Mesendoderm (in vitro differentiated cells): ENCODE measurements at regions not wholly inside any gene's neighbourhood (a gene's known extent, or its start where the extent isn't known, plus 50 kb on each side); places are given as distances from the start of the nearest gene placed in this dataset.
A peak's percentile ranks its signal among the peaks of the same experiment; 100 is the strongest.

ENCODE experiments used
- DNase-seq: peaks from one replicate; pipeline ENCODE4 v3.0.0; 2013
- H2AK5ac ChIP-seq: 2 replicates; pipeline ENCODE4 v1.6.1; 2013; ENCODE audit warnings: low read length, inconsistent platforms
- H2BK120ac ChIP-seq: 2 replicates; pipeline ENCODE4 v1.6.1; 2013; ENCODE audit warnings: low read depth, mild to moderate bottlenecking, low read length, moderate library complexity, mixed read lengths
- H2BK15ac ChIP-seq: replicated peaks from 2 replicates; pipeline ENCODE4 v1.6.1; 2013; ENCODE audit warnings: low read depth, mild to moderate bottlenecking, moderate library complexity
- H2BK5ac ChIP-seq: 2 replicates; pipeline ENCODE4 v1.6.1; 2013; ENCODE audit warnings: low read length, inconsistent platforms
- H3K18ac ChIP-seq: 2 replicates; pipeline ENCODE4 v1.6.1; 2013; ENCODE audit warnings: mild to moderate bottlenecking, low read length, mixed read lengths
- H3K23ac ChIP-seq: one replicate; pipeline ENCODE4 v1.6.1; 2013; ENCODE audit warnings: low read length
- H3K27ac ChIP-seq: 2 replicates; pipeline ENCODE4 v1.5.1; 2013; ENCODE audit warnings: low read depth, mild to moderate bottlenecking, inconsistent platforms, low read length, moderate library complexity
- H3K27me3 ChIP-seq: 2 replicates; pipeline ENCODE4 v1.6.1; 2013; ENCODE audit warnings: low read length, control low read depth, mild to moderate bottlenecking, inconsistent platforms; ENCODE audit not compliant: insufficient read depth, poor library complexity
- H3K36me3 ChIP-seq: 2 replicates; pipeline ENCODE4 v1.6.1; 2013; ENCODE audit warnings: low read length, inconsistent platforms; ENCODE audit not compliant: control insufficient read depth, insufficient read depth
- H3K4ac ChIP-seq: one replicate; pipeline ENCODE4 v1.6.1; 2013; ENCODE audit warnings: low read depth, mild to moderate bottlenecking, low read length, moderate library complexity
- H3K4me1 ChIP-seq: 2 replicates; pipeline ENCODE4 v1.6.1; 2013; ENCODE audit warnings: low read depth, low read length, inconsistent platforms; ENCODE audit not compliant: control insufficient read depth
- H3K4me2 ChIP-seq: 2 replicates; pipeline ENCODE4 v1.6.1; 2013; ENCODE audit warnings: low read length
- H3K4me3 ChIP-seq: 2 replicates; pipeline ENCODE4 v1.5.1; 2013; ENCODE audit warnings: mild to moderate bottlenecking, low read length
- H3K56ac ChIP-seq: one replicate; pipeline ENCODE4 v1.6.1; 2013; ENCODE audit warnings: low read length
- H3K79me1 ChIP-seq: 2 replicates; pipeline ENCODE4 v1.6.1; 2013; ENCODE audit warnings: low read length, inconsistent platforms
- H3K79me2 ChIP-seq: 2 replicates; pipeline ENCODE4 v1.6.1; 2013; ENCODE audit warnings: mild to moderate bottlenecking, low read length; ENCODE audit not compliant: control insufficient read depth, insufficient read depth
- H3K9ac ChIP-seq: 2 replicates; pipeline ENCODE4 v1.6.1; 2013; ENCODE audit warnings: low read length, inconsistent platforms
- H4K5ac ChIP-seq: one replicate; pipeline ENCODE4 v1.6.1; 2013; ENCODE audit warnings: low read length
- H4K8ac ChIP-seq: one replicate; pipeline ENCODE4 v1.6.1; 2013; ENCODE audit warnings: low read depth, mild to moderate bottlenecking, control low read depth, low read length, moderate library complexity
- WGBS: extraction: QIAGEN DNeasy Blood & Tissue Kit; methylation state at CpG from one replicate; pipeline ENCODE4 v1.1.7; 2013; ENCODE audit warnings: low lambda C conversion rate, missing lambda C conversion rate; ENCODE audit not compliant: insufficient coverage; ENCODE audit errors: extremely low coverage; 5-methylcytosine and 5-hydroxymethylcytosine counted together

DNA sequence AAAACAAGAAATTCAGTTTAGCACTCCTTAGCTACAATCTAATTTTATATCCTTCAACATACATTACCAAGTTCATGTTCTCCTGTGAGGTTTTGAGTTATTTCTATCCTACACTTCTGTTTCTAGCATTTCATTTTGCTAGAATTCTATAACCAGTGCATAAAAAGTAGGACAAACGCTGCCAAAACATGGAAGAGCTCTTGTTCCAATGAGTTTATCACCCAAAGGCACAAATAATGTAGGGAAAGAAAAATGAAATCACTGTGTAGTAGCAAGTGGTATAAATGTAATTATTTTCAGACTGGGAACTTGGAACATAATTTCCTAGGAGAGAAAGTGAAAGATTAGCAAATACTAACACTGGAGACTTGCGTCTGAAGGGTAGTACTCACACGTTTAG lies 413.3 kb upstream of the NRSN1 start:
- Histone ChIP-seq H3K27ac (no peak overlapping the region), H2BK120ac (no peak overlapping the region), H2BK5ac (no peak overlapping the region), H4K5ac (no peak overlapping the region), H3K18ac (no peak overlapping the region), H3K4me3 (no peak overlapping the region), H3K36me3 (no peaks in the 10 kb centered on the region), H3K4me1 (no peaks in the 10 kb centered on the region), H3K9ac (no peak overlapping the region), H3K79me1 (no peaks in the 10 kb centered on the region), H2BK15ac (no peak overlapping the region), H2AK5ac (no peak overlapping the region), H3K27me3 (no peaks in the 10 kb centered on the region), H3K23ac (no peak overlapping the region), H3K4ac (no peak overlapping the region), H3K79me2 (no peaks in the 10 kb centered on the region), H3K56ac (no peak overlapping the region), H3K4me2 (no peak overlapping the region), H4K8ac (no peak overlapping the region)
- DNase-seq = no peak
- no CpG with 5 or more reads among the region's 3 CpGs for WGBS

DNA sequence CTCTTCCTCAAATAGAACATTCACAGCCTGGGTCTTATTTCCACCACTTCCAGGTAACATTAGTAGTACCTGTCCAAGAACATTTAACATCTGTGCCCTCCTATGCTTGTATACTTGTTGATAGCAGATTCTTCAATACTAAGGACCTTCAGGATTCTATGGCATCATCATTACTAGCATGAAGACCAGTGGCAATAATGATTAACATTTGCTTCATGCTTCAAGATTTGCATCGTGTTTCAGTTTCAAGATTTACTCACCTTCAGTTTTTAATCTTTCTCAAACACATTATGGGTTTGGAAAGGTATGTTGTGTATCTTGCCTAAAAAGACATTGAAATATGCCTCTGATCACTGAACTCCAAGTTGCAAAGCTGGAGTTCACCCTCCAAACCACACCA lies 412.8 kb upstream of the NRSN1 start:
- WGBS = no CpG with 5 or more reads among the region's 1 CpG
- no peak overlapping the region for H3K4me3 ChIP-seq
- no peak overlapping the region for H3K4me2 ChIP-seq
- no peaks in the 10 kb centered on the region for H3K79me2 ChIP-seq
- no peak overlapping the region for H4K5ac ChIP-seq
- no peak overlapping the region for H3K23ac ChIP-seq
- no peak overlapping the region for H3K4ac ChIP-seq
- no peak overlapping the region for H3K18ac ChIP-seq
- H3K4me1 ChIP-seq = no peaks in the 10 kb centered on the region
- H3K36me3 ChIP-seq = no peaks in the 10 kb centered on the region
- no peak overlapping the region for H2BK120ac ChIP-seq
- DNase-seq = no peak
- no peak overlapping the region for H3K56ac ChIP-seq
- H2BK15ac ChIP-seq = no peak overlapping the region
- no peak overlapping the region for H2AK5ac ChIP-seq
- H3K9ac ChIP-seq = no peak overlapping the region
- H4K8ac ChIP-seq = no peak overlapping the region
- no peaks in the 10 kb centered on the region for H3K27me3 ChIP-seq
- no peak overlapping the region for H3K27ac ChIP-seq
- H2BK5ac ChIP-seq = no peak overlapping the region
- H3K79me1 ChIP-seq = no peaks in the 10 kb centered on the region

GRCh38 chr6:23728707-23729106 lies 397.3 kb upstream of the NRSN1 start:
- H2BK15ac ChIP-seq = no peak overlapping the region
- H3K79me2 ChIP-seq = no peaks in the 10 kb centered on the region

DNA sequence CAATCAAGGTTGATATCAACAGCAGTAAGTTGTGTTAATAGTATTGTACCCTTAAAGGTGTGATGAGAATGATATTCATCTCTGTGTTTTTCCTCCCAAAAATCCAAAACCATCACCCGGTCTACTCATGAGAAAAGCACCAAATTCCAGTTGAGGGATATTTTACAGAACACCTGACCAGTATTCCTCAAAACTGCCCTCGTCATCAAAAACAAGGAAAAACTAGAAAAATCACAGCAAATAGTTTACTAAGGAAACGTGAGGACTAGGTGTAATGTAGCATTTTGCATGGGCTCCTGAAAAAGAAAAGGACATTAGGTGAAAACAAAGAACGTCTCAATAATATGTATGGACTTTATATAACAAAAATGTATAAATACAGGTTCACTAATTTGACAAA lies 394.4 kb upstream of the NRSN1 start:
- Histone ChIP-seq H2BK5ac (no peak overlapping the region), H3K4me1 (no peaks in the 10 kb centered on the region), H3K18ac (no peak overlapping the region), H2BK120ac (no peak overlapping the region), H3K9ac (no peak overlapping the region), H3K27ac (no peak overlapping the region), H3K4me3 (no peak overlapping the region), H2AK5ac (no peak overlapping the region), H2BK15ac (no peak overlapping the region), H4K8ac (no peak overlapping the region), H3K79me2 (no peaks in the 10 kb centered on the region), H3K4ac (no peak overlapping the region), H3K23ac (no peak overlapping the region), H3K27me3 (no peaks in the 10 kb centered on the region), H3K79me1 (no peaks in the 10 kb centered on the region), H3K4me2 (no peak overlapping the region), H3K56ac (no peak overlapping the region), H4K5ac (no peak overlapping the region), H3K36me3 (no peaks in the 10 kb centered on the region)
- no CpG with 5 or more reads among the region's 4 CpGs for WGBS
- DNase-seq = no peak

More at GRCh38 chr6:23728707-23729106, 397.3 kb upstream of the NRSN1 start:
- no CpG with 5 or more reads among the region's 2 CpGs for WGBS
- Histone ChIP-seq H3K27me3 (no peaks in the 10 kb centered on the region), H3K4me3 (no peak overlapping the region), H3K4me2 (no peak overlapping the region), H3K4me1 (no peaks in the 10 kb centered on the region), H3K18ac (no peak overlapping the region), H3K9ac (no peak overlapping the region), H4K5ac (no peak overlapping the region), H2BK120ac (no peak overlapping the region), H2AK5ac (no peak overlapping the region), H3K79me1 (no peaks in the 10 kb centered on the region), H3K56ac (no peak overlapping the region), H3K23ac (no peak overlapping the region), H4K8ac (no peak overlapping the region), H3K4ac (no peak overlapping the region), H3K27ac (no peak overlapping the region), H3K36me3 (no peaks in the 10 kb centered on the region), H2BK5ac (no peak overlapping the region)
- peak; percentile 68 for DNase-seq

DNA sequence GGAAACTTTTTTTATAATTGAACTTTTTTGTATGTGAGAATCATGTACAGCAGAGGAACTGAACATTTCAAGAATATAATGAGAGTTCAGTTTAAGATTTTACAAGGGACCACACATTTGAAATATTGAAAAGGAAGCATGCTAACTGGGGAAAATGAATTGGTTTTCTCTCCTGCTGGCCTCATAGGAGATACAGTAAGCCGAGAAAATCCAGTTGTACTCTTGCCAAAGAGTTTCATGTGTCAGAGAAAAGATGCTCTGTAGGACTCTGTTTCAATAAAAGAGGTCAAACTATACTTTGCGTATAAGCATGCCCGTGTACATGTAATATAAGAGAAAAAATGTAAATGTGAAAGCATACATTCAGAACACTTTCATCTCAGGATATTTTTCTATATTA lies 393.5 kb upstream of the NRSN1 start:
- Histone ChIP-seq H3K4me3 (no peak overlapping the region), H2BK5ac (no peak overlapping the region), H3K79me2 (no peaks in the 10 kb centered on the region), H2BK15ac (no peak overlapping the region), H3K4ac (no peak overlapping the region), H2AK5ac (no peak overlapping the region), H3K4me1 (no peaks in the 10 kb centered on the region), H3K27me3 (no peaks in the 10 kb centered on the region), H3K4me2 (no peak overlapping the region), H3K79me1 (no peaks in the 10 kb centered on the region), H2BK120ac (no peak overlapping the region), H4K8ac (no peak overlapping the region), H3K36me3 (no peaks in the 10 kb centered on the region), H3K18ac (no peak overlapping the region), H3K56ac (no peak overlapping the region), H3K27ac (no peak overlapping the region), H4K5ac (no peak overlapping the region), H3K23ac (no peak overlapping the region), H3K9ac (no peak overlapping the region)
- no CpG with 5 or more reads among the region's 3 CpGs for WGBS
- DNase-seq = no peak

DNA sequence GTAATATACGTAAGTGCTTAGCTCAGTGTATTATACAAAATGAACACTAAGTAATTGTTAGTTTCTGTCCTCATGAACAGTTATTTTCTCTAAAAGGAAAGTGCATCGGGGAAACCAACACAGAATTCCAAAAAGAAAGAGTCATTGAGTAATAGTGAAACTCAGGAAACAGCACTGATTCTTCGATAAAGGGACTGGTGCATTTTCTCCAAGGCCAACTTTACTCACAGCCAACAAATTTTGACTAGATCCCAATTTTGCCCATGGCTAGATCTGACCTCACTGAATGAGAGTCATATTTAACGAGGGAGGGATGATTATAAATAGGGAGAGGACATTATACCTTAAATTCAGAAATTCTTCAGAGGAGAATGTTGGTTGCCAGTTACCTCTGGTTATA lies 390.9 kb upstream of the NRSN1 start:
- H3K23ac ChIP-seq = no peak overlapping the region
- H3K79me2 ChIP-seq = no peaks in the 10 kb centered on the region
- H3K9ac ChIP-seq = no peak overlapping the region
- no peak overlapping the region for H3K18ac ChIP-seq
- DNase-seq = no peak
- no peaks in the 10 kb centered on the region for H3K36me3 ChIP-seq
- no peak overlapping the region for H3K27ac ChIP-seq
- no peak overlapping the region for H2AK5ac ChIP-seq
- no peak overlapping the region for H3K4me3 ChIP-seq
- H4K5ac ChIP-seq = no peak overlapping the region
- H3K27me3 ChIP-seq = no peaks in the 10 kb centered on the region
- no peak overlapping the region for H3K4me2 ChIP-seq
- H3K56ac ChIP-seq = no peak overlapping the region
- no peak overlapping the region for H2BK15ac ChIP-seq
- no peak overlapping the region for H4K8ac ChIP-seq
- H3K79me1 ChIP-seq = no peaks in the 10 kb centered on the region
- H2BK120ac ChIP-seq = no peak overlapping the region
- no peak overlapping the region for H2BK5ac ChIP-seq
- WGBS = no CpG with 5 or more reads among the region's 4 CpGs
- no peak overlapping the region for H3K4ac ChIP-seq
- no peaks in the 10 kb centered on the region for H3K4me1 ChIP-seq
